Parathyroid adenoma (tissue), 2 donors: ENCODE measurements at regions not wholly inside any gene's neighbourhood (a gene's known extent, or its start where the extent isn't known, plus 50 kb on each side); places are given as distances from the start of the nearest gene placed in this dataset.

Experiments
- H2AFZ ChIP-seq: fragments of 300-600 bp; sonication (generic); one replicate; pipeline ENCODE4 v1.7.0; 2017; ENCODE audit warnings: antibody characterized with exemption, mild to moderate bottlenecking
- H3K27ac ChIP-seq: fragments of 300-600 bp; sonication (generic); one replicate; pipeline ENCODE4 v1.7.0; 2017
- H3K27me3 ChIP-seq: fragments of 300-600 bp; sonication (generic); one replicate; pipeline ENCODE4 v1.7.0; 2017; ENCODE audit warnings: low read length; ENCODE audit not compliant: control insufficient read depth, insufficient read depth
- H3K36me3 ChIP-seq: fragments of 300-600 bp; sonication (generic); one replicate; pipeline ENCODE4 v1.7.0; 2017; ENCODE audit warnings: low read length; ENCODE audit not compliant: control insufficient read depth, insufficient read depth
- H3K4me1 ChIP-seq: fragments of 300-600 bp; sonication (generic); one replicate; pipeline ENCODE4 v1.7.0; 2017; ENCODE audit warnings: control low read depth
- H3K4me2 ChIP-seq: fragments of 300-600 bp; sonication (generic); one replicate; pipeline ENCODE4 v1.7.0; 2017; ENCODE audit warnings: low read length
- H3K4me3 ChIP-seq: fragments of 300-600 bp; sonication (generic); one replicate; pipeline ENCODE4 v1.7.0; 2017; ENCODE audit warnings: low read depth, low read length
- H3K79me2 ChIP-seq: fragments of 300-600 bp; sonication (generic); one replicate; pipeline ENCODE4 v1.7.0; 2017; ENCODE audit warnings: control low read depth
- H3K9ac ChIP-seq: fragments of 300-600 bp; sonication (generic); one replicate; pipeline ENCODE4 v1.7.0; 2017; ENCODE audit warnings: mild to moderate bottlenecking
- H3K9me3 ChIP-seq: fragments of 300-600 bp; sonication (generic); one replicate; pipeline ENCODE4 v1.7.0; 2017; ENCODE audit warnings: low read length; ENCODE audit not compliant: control insufficient read depth
- CTCF ChIP-seq: fragments of 300-600 bp; sonication (generic); IDR thresholded peaks from one replicate; pipeline ENCODE4 v1.7.0; 2017; ENCODE audit warnings: antibody characterized with exemption, mild to moderate bottlenecking
- donor health status: primary hyperparathyroidism.

DNA sequence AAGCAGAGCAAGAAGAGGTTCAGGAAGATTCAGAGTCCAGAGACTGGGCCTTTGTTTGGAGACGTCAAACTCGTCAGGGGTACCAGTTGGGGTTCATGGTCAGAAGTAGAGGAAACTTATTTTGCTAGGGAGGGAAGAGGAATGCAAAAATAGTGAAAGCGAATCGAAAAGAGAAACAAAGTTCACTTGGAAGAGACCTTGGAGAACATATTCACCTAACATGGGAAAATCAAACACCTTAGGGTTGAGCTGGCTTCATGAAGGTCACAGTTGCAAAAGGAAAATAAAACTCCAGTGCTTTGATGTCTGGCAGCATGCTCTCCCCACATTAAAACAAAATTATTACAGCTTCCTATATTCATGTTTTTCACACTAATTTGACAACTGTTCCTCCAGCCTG lies 440.4 kb downstream of the EPM2A start:
- Histone ChIP-seq H3K4me2 (no peak overlapping the region), H3K9me3 (peaks cover 5% of the 10 kb centered on the region), H3K4me3 (no peak overlapping the region), H2AFZ (no peak overlapping the region), H3K36me3 (no peaks in the 10 kb centered on the region), H3K79me2 (no peaks in the 10 kb centered on the region), H3K27ac (no peak overlapping the region), H3K4me1 (no peaks in the 10 kb centered on the region), H3K27me3 (no peaks in the 10 kb centered on the region), H3K9ac (no peak overlapping the region)
- TF ChIP-seq CTCF: no peak

- no peaks in the 10 kb centered on the region for H3K36me3 ChIP-seq
- H3K9me3 ChIP-seq: no peaks in the 10 kb centered on the region
- no peaks in the 10 kb centered on the region for H3K79me2 ChIP-seq
Measured at GRCh38 chr6:145295746-145296145, 439.6 kb downstream of the EPM2A start.

DNA sequence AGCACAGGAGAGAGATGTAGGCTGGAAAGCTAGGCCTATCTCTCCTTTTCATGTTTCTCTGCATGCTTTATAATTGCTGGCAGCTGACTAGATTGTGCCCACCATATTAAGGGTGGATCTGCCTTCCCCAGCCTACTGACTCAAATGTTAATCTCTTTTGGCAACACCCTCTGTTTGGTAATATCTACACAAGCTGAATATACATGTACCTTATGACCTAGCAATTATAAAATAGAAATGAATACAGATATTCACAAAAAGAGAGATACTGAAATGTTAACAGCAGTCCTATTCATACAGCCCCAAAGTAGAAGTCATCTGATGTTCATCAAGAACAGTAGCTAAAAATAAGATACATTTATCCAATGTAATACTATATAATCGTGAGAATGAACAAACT lies 429.6 kb downstream of the EPM2A start:
- no peak overlapping the region for H3K4me3 ChIP-seq
- H2AFZ ChIP-seq: no peak overlapping the region
- no peak overlapping the region for H3K4me2 ChIP-seq
- TF ChIP-seq CTCF: no peak
- H3K36me3 ChIP-seq: no peaks in the 10 kb centered on the region
- no peak overlapping the region for H3K9ac ChIP-seq
- no peaks in the 10 kb centered on the region for H3K79me2 ChIP-seq
- H3K4me1 ChIP-seq: peaks cover 3% of the 10 kb centered on the region
- H3K27ac ChIP-seq: no peak overlapping the region
- no peaks in the 10 kb centered on the region for H3K9me3 ChIP-seq
- no peaks in the 10 kb centered on the region for H3K27me3 ChIP-seq

More at GRCh38 chr6:145295746-145296145, 439.6 kb downstream of the EPM2A start:
- no peak for TF ChIP-seq CTCF
- Histone ChIP-seq H2AFZ (peak overlapping the region; percentile 38), H3K4me3 (no peak overlapping the region), H3K27me3 (no peaks in the 10 kb centered on the region), H3K27ac (no peak overlapping the region), H3K9ac (no peak overlapping the region), H3K4me1 (no peaks in the 10 kb centered on the region), H3K4me2 (no peak overlapping the region)

- H3K4me1 ChIP-seq: peaks cover 3% of the 10 kb centered on the region
- no peak overlapping the region for H3K9ac ChIP-seq
- TF ChIP-seq CTCF: no peak
- H3K36me3 ChIP-seq: no peaks in the 10 kb centered on the region
- no peak overlapping the region for H3K4me2 ChIP-seq
- H3K9me3 ChIP-seq: no peaks in the 10 kb centered on the region
- no peaks in the 10 kb centered on the region for H3K79me2 ChIP-seq
- H3K27me3 ChIP-seq: no peaks in the 10 kb centered on the region
- H3K4me3 ChIP-seq: no peak overlapping the region
- no peak overlapping the region for H3K27ac ChIP-seq
- no peak overlapping the region for H2AFZ ChIP-seq
Measured at GRCh38 chr6:145306489-145306888, 428.8 kb downstream of the EPM2A start.

DNA sequence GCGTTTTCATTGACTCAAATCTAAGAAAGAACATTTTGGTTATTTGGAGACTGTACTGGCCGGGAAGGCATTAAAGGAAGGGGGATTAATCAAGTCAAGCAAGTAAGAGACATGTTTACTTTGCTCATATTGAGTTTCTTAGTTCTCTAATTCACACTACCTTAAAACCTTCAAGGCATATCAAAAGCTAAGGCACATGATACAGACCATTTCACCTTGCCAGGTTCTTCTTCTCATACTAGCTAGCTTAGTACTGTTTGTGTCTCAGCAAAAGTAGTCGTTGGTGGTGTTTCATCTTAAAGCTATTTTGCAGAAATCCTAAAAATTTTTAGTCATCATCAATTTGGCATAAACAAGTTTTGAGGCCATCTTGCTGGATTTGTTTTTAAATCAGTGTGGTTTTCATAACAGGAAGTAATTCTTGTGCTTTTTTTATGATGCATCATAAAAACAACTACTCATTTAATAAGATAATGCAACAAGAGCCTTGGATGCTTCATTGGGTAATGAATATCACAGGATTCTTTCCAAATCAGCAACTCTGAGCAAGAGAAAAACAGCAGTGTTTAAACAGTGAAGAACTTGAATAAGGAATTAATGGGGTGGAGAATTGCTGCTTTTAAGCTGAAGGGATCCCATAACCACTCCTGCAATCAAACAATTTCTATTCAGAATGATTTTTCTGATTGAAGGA lies 425.3 kb downstream of the EPM2A start:
- Histone ChIP-seq H3K9ac (no peak overlapping the region), H3K36me3 (no peaks in the 10 kb centered on the region), H3K79me2 (no peaks in the 10 kb centered on the region), H3K4me2 (no peak overlapping the region), H3K27ac (no peak overlapping the region), H2AFZ (no peak overlapping the region), H3K9me3 (no peaks in the 10 kb centered on the region), H3K4me1 (no peaks in the 10 kb centered on the region), H3K27me3 (no peaks in the 10 kb centered on the region), H3K4me3 (no peak overlapping the region)
- TF ChIP-seq CTCF: no peak
